GM18951 (cell line): ENCODE measurements at regions not wholly inside any gene's neighbourhood (a gene's known extent, or its start where the extent isn't known, plus 50 kb on each side); places are given as distances from the start of the nearest gene placed in this dataset.

Experiments
- POLR2A ChIP-seq: IDR thresholded peaks from 4 replicates; pipeline ENCODE4 v1.6.1; 2011; ENCODE audit warnings: mild to moderate bottlenecking; ENCODE audit not compliant: insufficient read length, insufficient read depth; ENCODE audit errors: extremely low read depth
- in situ Hi-C: fragments of 300-500 bp; cut with MboI; formaldehyde crosslinking; loops from one replicate; pipeline ENCODE4 v1.12.0; 2022; ENCODE audit warnings: low sequenced_read_pairs, mixed read lengths, inconsistent platforms; ENCODE audit not compliant: unreplicated experiment

DNA sequence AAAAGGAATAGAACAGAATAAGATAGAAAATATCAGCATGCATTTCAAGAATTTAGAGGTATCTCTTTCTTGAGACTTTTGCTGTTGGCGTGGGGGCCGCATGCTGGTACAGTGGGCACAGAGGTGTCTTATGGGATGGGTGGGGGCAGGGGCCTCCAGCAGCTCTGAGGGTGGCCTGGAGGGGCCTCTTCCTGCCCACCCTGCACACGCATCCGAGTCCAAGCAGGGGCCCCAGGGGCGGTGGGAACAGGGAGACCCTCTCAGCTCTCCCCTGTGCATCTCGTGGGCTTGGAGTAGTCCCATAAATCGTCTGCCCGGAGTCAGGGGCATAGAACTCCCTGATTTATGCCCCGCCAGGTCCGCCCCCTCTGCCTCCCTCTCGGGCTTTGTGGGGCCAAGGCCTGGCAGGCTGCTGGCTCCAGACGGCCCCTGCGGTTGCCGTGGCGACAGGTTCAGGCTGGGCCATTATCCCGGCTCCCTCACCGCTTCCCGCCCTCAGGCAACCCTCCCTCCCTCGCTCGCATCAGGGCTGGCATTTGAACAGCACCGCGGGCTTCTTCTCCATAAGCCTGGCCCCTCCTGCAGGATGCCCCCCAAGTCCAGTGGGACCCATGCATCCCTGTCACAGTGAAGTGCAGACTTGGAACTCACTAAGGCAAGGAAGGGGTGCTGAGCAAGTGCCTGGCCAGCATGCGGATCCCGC, 133.2 kb upstream of the ZBTB40 start:
- no peak for TF ChIP-seq POLR2A
- in situ Hi-C loops = no loop called here

GRCh38 chr1:22319608-22320007, 132.0 kb upstream of the ZBTB40 start:
- in situ Hi-C loops = no loop called here
- no peak for TF ChIP-seq POLR2A

GRCh38 chr1:22320587-22321344, 130.9 kb upstream of the ZBTB40 start:
- no peak for TF ChIP-seq POLR2A

GRCh38 chr1:22321917-22322316, 129.7 kb upstream of the ZBTB40 start:
- no peak for TF ChIP-seq POLR2A
- in situ Hi-C loops = no loop called here

More at GRCh38 chr1:22320587-22321344, 130.9 kb upstream of the ZBTB40 start:
- in situ Hi-C loops = no loop called here

GRCh38 chr1:22323141-22323845, 128.4 kb upstream of the ZBTB40 start:
- TF ChIP-seq POLR2A = no peak
- in situ Hi-C loops = no loop called here

DNA sequence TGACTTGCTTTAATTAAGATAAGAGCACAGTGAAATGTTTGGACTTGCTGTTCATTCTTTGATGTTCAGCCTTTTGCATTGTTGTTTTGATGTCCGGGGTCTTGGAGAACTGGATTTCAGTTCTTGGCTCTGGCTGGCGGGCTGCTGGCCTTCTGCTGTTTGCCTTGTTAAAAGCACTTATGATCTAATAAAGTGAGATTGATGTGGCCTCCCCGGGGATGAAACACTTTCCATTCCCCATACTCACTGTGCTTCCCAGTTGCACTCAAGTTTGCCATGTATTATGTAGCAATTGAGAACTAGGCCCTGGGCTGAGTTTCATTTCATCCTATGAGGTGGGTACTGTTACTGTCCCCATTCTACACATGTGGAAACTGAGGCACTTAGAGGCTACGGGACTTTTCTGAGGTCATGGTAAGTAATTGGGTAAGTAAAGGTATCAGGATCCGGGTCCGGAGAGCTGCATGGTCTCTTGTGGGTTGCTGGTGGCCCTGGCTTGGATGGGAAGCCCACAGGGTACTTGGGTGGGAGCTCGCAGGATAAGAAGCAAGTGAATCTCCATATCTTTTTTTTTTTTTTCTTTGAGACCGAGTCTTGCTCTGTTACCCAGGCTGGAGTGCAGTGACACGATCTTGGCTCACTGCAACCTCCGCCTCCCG, 127.7 kb upstream of the ZBTB40 start:
- no peak for TF ChIP-seq POLR2A
- in situ Hi-C loops = no loop called here

DNA sequence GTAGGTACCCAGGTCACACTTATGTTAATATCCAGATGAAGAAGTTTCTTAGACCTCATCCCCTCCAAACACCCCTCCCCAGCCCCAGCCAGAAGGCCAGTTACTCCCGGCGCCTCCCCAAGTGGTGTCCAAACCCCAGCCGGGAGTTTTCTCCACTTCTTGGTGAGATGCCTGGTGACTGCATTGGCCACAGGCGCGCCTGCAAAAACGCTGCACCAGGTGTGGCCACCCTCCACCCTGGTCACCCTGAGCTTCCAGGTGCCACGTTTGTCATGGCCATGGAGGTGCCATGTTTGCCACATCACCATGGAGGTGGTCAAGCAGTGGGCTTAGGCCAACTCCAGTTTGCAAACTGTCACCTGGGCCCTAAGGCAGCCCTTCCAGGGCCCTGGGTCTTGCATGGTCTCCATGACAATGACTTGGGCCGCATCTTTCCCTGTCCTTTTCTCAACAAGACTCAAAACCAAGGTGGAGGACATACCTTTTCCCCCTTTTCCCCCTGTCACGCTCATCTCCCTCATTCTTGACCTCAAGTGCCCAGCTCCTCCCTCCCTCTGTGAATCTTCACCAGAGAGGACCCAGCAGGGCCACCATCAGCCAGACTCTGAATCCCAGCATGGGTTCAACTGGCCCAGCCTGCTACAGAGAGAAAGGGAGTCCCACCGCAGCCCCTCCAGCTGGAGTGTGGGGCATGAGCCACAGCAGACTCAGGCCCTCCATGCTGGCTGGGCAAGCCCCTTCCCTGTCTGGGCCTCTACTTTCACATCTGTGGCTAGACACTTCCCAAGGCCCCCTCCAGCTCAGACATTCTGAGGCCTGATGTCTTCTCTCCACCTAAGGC, 125.9 kb upstream of the ZBTB40 start:
- in situ Hi-C loops = no loop called here
- no peak for TF ChIP-seq POLR2A

DNA sequence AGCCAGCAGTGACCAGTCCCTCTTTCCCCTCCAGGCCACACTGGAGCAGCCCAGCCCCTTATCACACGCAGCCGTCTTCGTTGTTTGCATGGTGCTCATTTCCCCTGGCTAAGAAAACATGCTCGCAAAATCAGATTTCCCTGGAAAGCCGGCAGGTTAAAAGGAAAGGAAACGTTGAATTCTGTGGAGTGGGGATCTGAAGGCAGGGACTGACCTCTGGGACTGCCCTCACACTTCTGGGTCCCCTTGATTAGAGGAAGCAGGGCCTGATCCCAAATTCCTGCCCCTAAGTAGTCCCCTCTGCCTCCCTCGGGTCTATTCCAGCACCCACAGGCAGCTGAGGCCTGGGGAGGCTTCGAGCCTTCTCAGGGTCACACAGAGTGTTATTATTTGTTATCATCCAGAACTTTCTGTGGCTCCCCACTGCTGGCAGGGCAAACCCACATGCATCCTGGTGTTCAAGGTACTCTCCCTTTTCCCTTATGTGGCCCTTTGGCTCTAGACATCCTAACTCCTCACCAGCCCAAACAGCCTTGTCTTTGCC, 125.2 kb upstream of the ZBTB40 start:
- in situ Hi-C loops = no loop called here
- no peak for TF ChIP-seq POLR2A

DNA sequence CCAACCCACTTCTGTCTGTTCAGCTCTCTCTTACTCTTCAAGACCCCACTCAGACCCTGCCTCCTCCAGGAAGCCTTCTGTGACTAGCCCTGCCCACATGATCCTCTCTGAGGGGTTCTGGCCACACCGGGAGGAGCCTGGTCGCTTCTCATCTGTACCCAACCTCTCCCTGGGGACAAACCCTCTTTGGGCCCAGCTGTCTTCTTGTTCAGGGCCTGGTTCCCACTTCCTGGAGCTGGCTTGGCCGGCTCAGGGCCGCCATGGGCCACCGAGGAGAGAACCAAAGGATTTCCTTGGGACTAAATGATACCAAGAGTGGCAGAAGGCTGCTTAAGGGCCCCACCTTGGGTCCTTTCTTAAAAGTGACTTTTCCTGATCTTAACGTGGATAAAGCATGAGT, 124.7 kb upstream of the ZBTB40 start:
- TF ChIP-seq POLR2A = no peak
- in situ Hi-C loops = no loop called here

DNA sequence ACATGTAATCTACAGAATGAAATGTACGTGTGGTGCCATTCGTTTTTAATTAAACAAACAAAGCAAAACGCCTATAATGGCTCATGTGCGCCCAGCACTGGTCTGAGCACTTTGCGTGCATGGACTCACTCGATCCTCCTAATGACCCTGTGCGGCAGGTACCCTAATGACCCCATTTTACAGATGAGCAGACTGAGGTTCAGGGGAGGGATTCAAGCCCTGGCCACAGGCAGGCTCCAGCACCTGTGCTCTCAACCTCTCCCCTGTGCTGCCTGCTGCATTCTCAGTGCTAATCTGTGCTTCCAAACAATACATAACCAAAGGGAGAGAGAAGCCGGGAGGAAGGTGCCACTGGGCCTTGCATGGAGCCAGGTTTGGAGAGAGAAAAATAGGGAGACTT, 124.2 kb upstream of the ZBTB40 start:
- in situ Hi-C loops = no loop called here
- TF ChIP-seq POLR2A = no peak

DNA sequence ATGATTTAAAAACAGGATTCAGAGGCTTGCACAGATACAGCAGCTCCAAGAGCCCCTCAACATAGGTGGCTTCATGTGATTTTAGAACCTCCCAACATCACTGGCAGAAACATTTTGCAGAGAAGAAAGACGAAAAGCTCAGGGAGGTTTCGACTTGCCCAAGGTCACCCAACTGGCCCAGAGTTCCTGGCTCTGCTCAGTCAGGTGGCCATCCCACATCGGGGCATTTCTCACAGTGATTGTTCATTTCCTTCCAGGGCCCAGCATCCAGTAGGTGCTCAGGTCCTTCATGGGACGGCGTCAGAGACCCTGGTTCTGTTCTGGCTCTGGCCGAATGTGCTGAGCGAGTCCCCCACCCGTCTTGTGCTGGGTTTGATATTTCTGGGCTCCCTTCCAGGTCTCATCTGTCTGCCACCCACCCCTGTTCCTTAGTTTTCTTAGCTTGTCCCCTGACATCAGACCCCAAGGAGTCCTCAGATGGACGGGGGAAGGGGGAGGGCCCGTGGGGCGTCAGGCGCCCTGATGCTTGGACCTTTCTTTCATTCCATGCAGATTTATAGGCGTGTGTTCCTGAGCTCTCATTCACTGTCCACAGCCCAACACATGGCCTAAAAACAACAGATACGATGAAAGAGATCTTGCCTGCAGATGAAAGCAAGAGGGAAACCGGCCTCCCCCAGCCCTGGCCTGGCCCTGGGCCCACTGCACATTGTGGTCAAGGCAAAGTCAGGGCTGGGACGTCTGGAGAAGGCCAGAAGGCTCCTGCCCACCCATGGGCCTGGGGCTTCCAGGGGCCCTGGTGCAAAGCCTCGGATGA, 123.1 kb upstream of the ZBTB40 start:
- no peak for TF ChIP-seq POLR2A
- in situ Hi-C loops = no loop called here
